UCSD-AML1 (cell line): ENCODE measurements at regions not wholly inside any gene's neighbourhood (a gene's known extent, or its start where the extent isn't known, plus 50 kb on each side); places are given as distances from the start of the nearest gene placed in this dataset.

Experiments used
- DNase-seq: peaks from one replicate; lab custom pipeline; 2025; ENCODE audit not compliant: unreplicated experiment; lab: John Stamatoyannopoulos, UW

GRCh38 chr3:24911076-24911475 is 416.4 kb upstream of the THRB start:
- DNase-seq = no peak

- no peak for DNase-seq
Measured at GRCh38 chr3:24915639-24916038, 421.0 kb upstream of the THRB start.

DNA sequence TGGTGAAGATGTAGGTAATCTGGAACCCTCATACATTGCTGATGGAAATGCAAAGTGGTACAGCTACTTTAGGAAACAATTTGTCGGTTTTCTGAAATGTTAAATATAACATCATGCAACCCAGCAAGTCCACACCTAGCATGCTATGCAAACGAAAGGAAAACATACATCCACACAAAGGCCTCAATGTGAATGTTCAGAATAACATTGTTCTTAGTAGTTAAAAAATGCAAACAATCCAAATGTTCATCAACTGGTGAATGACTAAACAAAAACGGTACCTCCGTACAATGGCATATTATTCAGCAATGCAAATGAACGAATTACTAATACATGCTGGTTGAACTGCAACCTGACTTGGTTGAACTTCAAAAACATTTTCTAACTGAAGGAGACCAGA is 423.3 kb upstream of the THRB start:
- DNase-seq = no peak

- no peak for DNase-seq
Measured at GRCh38 chr3:24923570-24923969, 428.9 kb upstream of the THRB start.

- no peak for DNase-seq
Measured at GRCh38 chr3:24929521-24929920, 434.9 kb upstream of the THRB start.

DNA sequence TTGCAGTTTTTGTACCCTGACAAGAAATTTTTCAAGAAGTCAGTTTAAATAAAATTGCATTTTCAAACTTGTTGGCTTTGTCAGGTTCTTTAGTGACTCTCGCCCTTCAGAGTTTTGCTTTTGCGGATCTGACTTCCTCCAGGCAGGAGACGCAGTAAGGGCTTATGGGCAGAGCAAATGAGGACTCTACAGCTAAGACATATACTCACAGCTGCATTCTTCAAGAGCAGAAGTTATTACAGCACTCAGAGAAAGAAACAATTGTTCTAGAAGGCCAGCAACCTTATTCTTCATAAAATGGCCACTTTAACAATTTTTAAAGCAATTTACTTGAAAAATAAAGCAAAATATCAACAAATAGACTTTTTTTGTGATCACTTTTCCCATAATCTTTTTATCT is 438.8 kb upstream of the THRB start:
- DNase-seq = no peak

- DNase-seq = no peak
Measured at GRCh38 chr3:24936574-24936973, 441.9 kb upstream of the THRB start.

DNA sequence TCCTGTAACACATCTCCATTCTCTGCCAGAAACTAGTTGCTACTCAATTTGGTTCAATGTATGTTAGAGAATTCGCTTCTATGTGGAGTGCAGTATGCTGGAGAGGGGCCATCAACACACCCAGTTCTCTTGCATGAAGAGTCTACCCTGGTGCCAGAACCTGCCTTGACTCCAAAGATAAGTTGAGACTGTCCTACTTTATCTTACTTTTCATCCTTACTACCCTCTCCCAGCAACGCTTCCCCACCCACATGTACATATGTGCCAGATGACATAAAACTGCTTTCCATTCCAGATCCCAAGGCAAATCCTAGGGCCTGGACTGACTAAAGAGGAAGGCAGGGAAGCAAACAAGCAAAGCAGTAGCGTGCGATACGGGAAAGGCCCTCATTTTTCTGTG is 442.6 kb upstream of the THRB start:
- no peak for DNase-seq

GRCh38 chr3:24937780-24938179 is 443.1 kb upstream of the THRB start:
- no peak for DNase-seq

DNA sequence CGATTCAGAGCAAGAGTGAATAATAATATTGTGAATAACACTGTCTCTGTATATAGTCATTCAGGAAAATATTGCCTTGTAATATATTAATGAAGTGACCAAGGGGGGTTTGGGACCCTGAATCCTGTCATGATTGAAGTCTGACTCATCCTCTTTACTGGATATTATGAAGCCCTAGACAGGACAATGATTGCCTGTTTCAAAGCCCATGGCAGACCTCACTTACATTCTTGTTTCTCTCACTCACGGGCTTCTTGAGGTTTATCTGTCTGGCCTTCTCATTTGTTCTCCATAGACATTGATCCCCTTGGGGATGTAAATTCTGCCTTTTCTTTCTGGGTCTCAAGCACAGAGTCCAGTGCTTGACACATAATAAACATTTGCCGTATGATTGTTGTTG is 449.3 kb upstream of the THRB start:
- no peak for DNase-seq

GRCh38 chr3:24944805-24945520 is 450.3 kb upstream of the THRB start:
- DNase-seq = no peak

GRCh38 chr3:24945563-24945962 is 450.9 kb upstream of the THRB start:
- DNase-seq = no peak

DNA sequence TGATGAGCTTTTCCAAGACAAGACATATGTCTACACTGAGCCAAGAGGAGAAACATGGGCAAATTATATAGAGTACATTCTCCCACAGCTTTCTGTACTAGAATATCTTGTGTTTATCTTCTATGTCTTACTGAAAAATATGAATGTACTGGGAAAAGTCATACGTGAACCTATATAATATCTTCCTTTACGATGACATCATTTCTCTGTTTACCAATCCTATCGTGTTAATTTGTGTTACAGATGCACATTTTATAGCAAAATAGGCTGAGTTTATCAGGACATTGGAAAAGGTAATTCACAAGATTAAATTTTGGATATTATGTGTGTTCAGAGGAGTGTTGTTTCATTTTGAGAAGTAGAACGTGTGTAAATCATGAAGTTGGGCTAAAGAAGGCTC is 452.5 kb upstream of the THRB start:
- no peak for DNase-seq

GRCh38 chr3:24951180-24951579 is 456.5 kb upstream of the THRB start:
- no peak for DNase-seq

DNA sequence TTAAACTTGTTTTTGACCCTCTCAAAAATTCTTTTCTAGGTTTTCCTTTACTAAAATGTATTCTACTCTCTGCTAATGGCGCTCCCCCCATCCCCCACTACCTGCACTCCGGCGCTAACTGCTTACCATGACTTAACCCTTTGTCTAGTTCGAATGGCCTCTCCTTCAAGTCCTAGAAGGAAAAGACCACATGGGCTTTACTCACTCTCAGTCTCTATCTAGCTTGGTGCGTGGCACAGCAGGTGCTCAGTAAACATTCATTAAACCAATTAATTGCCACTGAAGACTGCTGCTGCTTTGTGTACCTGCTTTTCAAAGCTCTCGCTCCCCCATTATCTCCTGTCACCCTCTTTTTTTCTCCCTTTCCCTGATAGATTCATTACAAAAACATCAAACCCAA is 457.7 kb upstream of the THRB start:
- DNase-seq = no peak

GRCh38 chr3:24953060-24953771 is 458.6 kb upstream of the THRB start:
- no peak for DNase-seq

DNA sequence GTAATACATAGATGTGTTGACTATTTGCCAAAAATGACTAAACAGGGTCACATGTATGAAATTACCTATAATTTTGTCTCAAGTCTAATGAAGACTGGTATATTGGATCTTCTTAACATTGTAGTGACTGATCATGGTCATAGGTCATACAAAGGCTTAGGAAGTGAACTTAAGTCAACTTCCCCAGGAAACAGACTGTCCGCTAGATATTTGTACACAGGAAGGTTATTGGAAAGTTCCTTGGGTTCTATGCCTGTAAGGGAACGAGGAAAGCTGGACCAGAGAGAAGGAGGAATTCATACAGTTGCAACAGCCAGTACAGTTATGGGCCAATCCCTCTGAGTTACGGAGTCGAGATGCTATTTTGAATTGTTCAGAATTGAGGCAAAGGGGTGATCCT is 462.0 kb upstream of the THRB start:
- DNase-seq = no peak

GRCh38 chr3:24958271-24958670 is 463.6 kb upstream of the THRB start:
- DNase-seq = no peak

GRCh38 chr3:24958910-24959447 is 464.3 kb upstream of the THRB start:
- no peak for DNase-seq

DNA sequence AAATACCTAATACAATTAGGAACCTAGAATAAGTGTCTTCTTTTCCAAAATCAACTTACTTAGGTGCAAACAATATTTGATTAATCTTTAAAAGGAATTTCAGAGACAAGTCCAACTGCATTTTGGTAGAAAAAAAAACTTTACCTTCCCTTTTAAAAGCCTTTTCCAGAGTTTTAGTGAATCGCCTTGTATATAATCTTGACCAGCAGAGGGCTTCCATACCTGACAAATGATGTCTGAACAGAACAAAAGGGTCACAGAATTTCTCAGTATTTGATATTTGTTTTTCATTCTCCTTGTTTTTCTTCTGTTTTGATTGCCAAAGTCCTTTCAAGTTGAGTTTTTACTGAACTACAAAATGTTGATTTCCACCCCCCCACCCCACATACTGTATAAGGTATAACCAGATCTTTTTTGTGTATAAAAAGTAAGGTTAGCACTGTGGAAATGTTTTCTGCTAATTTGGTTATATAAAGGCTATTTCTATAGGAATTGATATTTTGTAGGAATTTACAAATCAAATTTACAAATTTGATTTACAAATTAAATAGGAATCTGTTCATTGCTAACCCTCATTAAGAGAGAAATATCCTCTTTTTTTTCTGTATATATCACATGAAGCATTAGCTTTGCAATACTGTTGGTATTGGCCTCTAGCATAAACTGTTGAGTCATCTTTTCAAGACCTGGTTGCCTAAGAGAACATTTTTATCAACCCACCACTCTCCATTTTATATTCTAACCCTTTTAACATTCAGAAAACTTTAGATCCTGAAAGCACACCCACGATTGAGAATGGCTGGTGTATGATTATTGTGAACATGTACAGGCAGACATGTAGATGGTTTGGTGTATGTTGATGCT is 464.1 kb upstream of the RARB start:
- DNase-seq = no peak

- no peak for DNase-seq
Measured at GRCh38 chr3:24965706-24966385, 462.2 kb upstream of the RARB start.
